HG03196 (cell line): ENCODE measurements at regions not wholly inside any gene's neighbourhood (a gene's known extent, or its start where the extent isn't known, plus 50 kb on each side); places are given as distances from the start of the nearest gene placed in this dataset.
"Not testable (repeated sequence)": the region's sequence is repeated elsewhere in the genome, so short reads cannot be mapped to it uniquely, and the experiment has no call there.

Source experiments
- ATAC-seq: cut with Tn5 transposase; IDR thresholded peaks from one replicate; pipeline ENCODE4 v1.9.1; 2021; ENCODE audit not compliant: unreplicated experiment

- no peak for ATAC-seq
Observed at GRCh38 chr5:40453689-40454088, 226.0 kb upstream of the PTGER4 start.

GRCh38 chr5:40452874-40453624, 226.7 kb upstream of the PTGER4 start:
- no peak for ATAC-seq

- ATAC-seq = no peak
Observed at GRCh38 chr5:40447438-40447837, 232.3 kb upstream of the PTGER4 start.

GRCh38 chr5:40446910-40447309, 232.8 kb upstream of the PTGER4 start:
- ATAC-seq = no peak

- peak; percentile 47 for ATAC-seq
Observed at GRCh38 chr5:40442346-40442745, 237.4 kb upstream of the PTGER4 start.

GRCh38 chr5:40441733-40442132, 238.0 kb upstream of the PTGER4 start:
- ATAC-seq = no peak

- ATAC-seq = no peak
Observed at GRCh38 chr5:40440746-40441145, 239.0 kb upstream of the PTGER4 start.

- ATAC-seq = not testable (repeated sequence)
Observed at GRCh38 chr5:40439103-40439502, 240.6 kb upstream of the PTGER4 start.

GRCh38 chr5:40438646-40439045, 241.1 kb upstream of the PTGER4 start:
- ATAC-seq = not testable (repeated sequence)

GRCh38 chr5:40437452-40437861, 242.3 kb upstream of the PTGER4 start:
- ATAC-seq = peak; percentile 50

GRCh38 chr5:40436535-40437237, 243.0 kb upstream of the PTGER4 start:
- peak; percentile 69 for ATAC-seq

- ATAC-seq = not testable (repeated sequence)
Observed at GRCh38 chr5:40435706-40436105, 244.0 kb upstream of the PTGER4 start.

- ATAC-seq = no peak
Observed at GRCh38 chr5:40432836-40433235, 246.9 kb upstream of the PTGER4 start.

GRCh38 chr5:40431734-40432133, 248.0 kb upstream of the PTGER4 start:
- ATAC-seq = no peak

- no peak for ATAC-seq
Observed at GRCh38 chr5:40430101-40430710, 249.5 kb upstream of the PTGER4 start.

- ATAC-seq = no peak
Observed at GRCh38 chr5:40429258-40430100, 250.2 kb upstream of the PTGER4 start.

- no peak for ATAC-seq
Observed at GRCh38 chr5:40428815-40429214, 250.9 kb upstream of the PTGER4 start.

GRCh38 chr5:40428126-40428525, 251.6 kb upstream of the PTGER4 start:
- ATAC-seq = no peak

- ATAC-seq = not testable (repeated sequence)
Observed at GRCh38 chr5:40417046-40417810, 262.5 kb upstream of the PTGER4 start.

GRCh38 chr5:40416588-40416987, 263.1 kb upstream of the PTGER4 start:
- no peak for ATAC-seq
